ENCODE measurements at regions not wholly inside any gene's neighbourhood (a gene's known extent, or its start where the extent isn't known, plus 50 kb on each side); places are given as distances from the start of the nearest gene placed in this dataset.

DNA sequence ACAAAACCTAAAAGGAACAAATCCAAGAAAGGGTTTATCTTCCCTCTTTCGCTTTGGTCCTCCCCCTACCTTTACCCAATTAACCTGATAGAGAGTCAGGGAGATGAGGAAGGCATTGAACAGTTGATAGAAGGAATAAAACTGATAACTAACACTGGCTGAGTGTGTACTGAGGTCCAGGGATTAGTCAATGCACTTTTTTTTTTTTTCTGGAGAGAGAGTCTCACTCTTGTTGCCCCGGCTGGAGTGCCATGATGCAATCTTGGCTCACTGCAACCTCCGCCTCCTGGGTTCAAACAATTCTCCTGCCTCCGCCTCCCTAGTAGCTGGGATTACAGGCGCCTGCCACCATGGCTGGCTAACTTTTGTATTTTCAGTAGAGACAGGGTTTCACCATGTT lies 250.2 kb upstream of the CWC22 start:
- no peak overlapping the region for H3K4me2 ChIP-seq (ENCODE audit: low read length)
- intact Hi-C loops (cut with micrococcal nuclease) = no loop called here

More for the DNA sequence above, 250.2 kb upstream of the CWC22 start:
- no peaks in the 10 kb centered on the region for H3K79me2 ChIP-seq (ENCODE audit: insufficient read depth, low read length)
- H3K4me1 ChIP-seq (ENCODE audit: control insufficient read depth in 1 of 2, insufficient read depth in 2 of 2, low read length in 2 of 2) = no peaks in the 10 kb centered on the region
- CTCF ChIA-PET = no interaction called here
- H3K9ac ChIP-seq (ENCODE audit: low read length) = no peak overlapping the region
- TF ChIP-seq EZH2 (IDR thresholded peaks at IDR 0.05) (no peak), YY1 (IDR thresholded peaks at IDR 0.05; ENCODE audit: extremely low read depth, insufficient replicate concordance, low read depth, low read length) (no peak), ZNF274 (IDR thresholded peaks at IDR 0.05; ENCODE audit: low read depth, low read length) (no peak), SRF (IDR thresholded peaks at IDR 0.05; ENCODE audit: low read depth) (no peak), POLR2A (IDR thresholded peaks at IDR 0.05; ENCODE audit: borderline replicate concordance, extremely low read depth, insufficient read depth, insufficient read length) (no peak), CBX3 (IDR thresholded peaks at IDR 0.05; ENCODE audit: low read depth) (no peak), TCF7L2 (IDR thresholded peaks at IDR 0.05; ENCODE audit: borderline replicate concordance, extremely low read depth, insufficient read depth, insufficient read length) (no peak), JUND (IDR thresholded peaks at IDR 0.05) (no peak), SP1 (IDR thresholded peaks at IDR 0.05; ENCODE audit: low read depth) (no peak)
- TF ChIP-seq, protein P1, sequence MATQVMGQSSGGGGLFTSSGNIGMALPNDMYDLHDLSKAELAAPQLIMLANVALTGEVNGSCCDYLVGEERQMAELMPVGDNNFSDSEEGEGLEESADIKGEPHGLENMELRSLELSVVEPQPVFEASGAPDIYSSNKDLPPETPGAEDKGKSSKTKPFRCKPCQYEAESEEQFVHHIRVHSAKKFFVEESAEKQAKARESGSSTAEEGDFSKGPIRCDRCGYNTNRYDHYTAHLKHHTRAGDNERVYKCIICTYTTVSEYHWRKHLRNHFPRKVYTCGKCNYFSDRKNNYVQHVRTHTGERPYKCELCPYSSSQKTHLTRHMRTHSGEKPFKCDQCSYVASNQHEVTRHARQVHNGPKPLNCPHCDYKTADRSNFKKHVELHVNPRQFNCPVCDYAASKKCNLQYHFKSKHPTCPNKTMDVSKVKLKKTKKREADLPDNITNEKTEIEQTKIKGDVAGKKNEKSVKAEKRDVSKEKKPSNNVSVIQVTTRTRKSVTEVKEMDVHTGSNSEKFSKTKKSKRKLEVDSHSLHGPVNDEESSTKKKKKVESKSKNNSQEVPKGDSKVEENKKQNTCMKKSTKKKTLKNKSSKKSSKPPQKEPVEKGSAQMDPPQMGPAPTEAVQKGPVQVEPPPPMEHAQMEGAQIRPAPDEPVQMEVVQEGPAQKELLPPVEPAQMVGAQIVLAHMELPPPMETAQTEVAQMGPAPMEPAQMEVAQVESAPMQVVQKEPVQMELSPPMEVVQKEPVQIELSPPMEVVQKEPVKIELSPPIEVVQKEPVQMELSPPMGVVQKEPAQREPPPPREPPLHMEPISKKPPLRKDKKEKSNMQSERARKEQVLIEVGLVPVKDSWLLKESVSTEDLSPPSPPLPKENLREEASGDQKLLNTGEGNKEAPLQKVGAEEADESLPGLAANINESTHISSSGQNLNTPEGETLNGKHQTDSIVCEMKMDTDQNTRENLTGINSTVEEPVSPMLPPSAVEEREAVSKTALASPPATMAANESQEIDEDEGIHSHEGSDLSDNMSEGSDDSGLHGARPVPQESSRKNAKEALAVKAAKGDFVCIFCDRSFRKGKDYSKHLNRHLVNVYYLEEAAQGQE (IDR thresholded peaks at IDR 0.05; ENCODE audit: low read depth) = no peak
- TF ChIP-seq, protein P2, sequence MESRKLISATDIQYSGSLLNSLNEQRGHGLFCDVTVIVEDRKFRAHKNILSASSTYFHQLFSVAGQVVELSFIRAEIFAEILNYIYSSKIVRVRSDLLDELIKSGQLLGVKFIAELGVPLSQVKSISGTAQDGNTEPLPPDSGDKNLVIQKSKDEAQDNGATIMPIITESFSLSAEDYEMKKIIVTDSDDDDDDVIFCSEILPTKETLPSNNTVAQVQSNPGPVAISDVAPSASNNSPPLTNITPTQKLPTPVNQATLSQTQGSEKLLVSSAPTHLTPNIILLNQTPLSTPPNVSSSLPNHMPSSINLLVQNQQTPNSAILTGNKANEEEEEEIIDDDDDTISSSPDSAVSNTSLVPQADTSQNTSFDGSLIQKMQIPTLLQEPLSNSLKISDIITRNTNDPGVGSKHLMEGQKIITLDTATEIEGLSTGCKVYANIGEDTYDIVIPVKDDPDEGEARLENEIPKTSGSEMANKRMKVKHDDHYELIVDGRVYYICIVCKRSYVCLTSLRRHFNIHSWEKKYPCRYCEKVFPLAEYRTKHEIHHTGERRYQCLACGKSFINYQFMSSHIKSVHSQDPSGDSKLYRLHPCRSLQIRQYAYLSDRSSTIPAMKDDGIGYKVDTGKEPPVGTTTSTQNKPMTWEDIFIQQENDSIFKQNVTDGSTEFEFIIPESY (IDR thresholded peaks at IDR 0.05; ENCODE audit: extremely low read depth, insufficient replicate concordance, low read length) = no peak
- H3K4me3 ChIP-seq (replicated peaks in 1 of 2; ENCODE audit: low read depth in 1 of 2, low read length in 2 of 2) = no peak overlapping the region
- POLR2A ChIA-PET = no interaction called here
- RAD21 ChIA-PET (ENCODE audit: low non-redundant PET in 1 of 2, low total read pairs in 2 of 2, uncharacterized antibody in 2 of 2, unreplicated experiment in 2 of 2) = no interaction called here
- no peak overlapping the region for H2AFZ ChIP-seq (ENCODE audit: low read depth, low read length, poor library complexity, severe bottlenecking)
- H3K36me3 ChIP-seq (ENCODE audit: control insufficient read depth in 1 of 2, insufficient read depth in 2 of 2, low read length in 2 of 2) = no peaks in the 10 kb centered on the region
- H3K27me3 ChIP-seq (ENCODE audit: insufficient read depth, low read length) = no peaks in the 10 kb centered on the region
- DNase-seq (ENCODE audit: low read depth, low spot score) = no peak
- no peaks in the 10 kb centered on the region for H3K9me3 ChIP-seq (ENCODE audit: control insufficient read depth in 1 of 2, insufficient read depth in 1 of 2, low read depth in 1 of 2, low read length in 2 of 2)
- no TSS peak for BruUV-seq (replicated peaks)
- H4K20me1 ChIP-seq (ENCODE audit: insufficient read depth) = no peaks in the 10 kb centered on the region
- H3K27ac ChIP-seq (ENCODE audit: low read depth, low read length) = no peak overlapping the region
- no peaks in the 10 kb centered on the region for H3K9me2 ChIP-seq (ENCODE audit: insufficient read depth)
- no peak for ATAC-seq
